ENCODE measurements at regions not wholly inside any gene's neighbourhood (a gene's known extent, or its start where the extent isn't known, plus 50 kb on each side); places are given as distances from the start of the nearest gene placed in this dataset.

- TF ChIP-seq CTCF (IDR thresholded peaks at IDR 0.05), result no peak
- no peak for TF ChIP-seq EP300 (IDR thresholded peaks at IDR 0.05)
Observed at GRCh38 chr11:70630816-70631623, 232.7 kb downstream of the CTTN start.

Measured in ovary (tissue), 3 donors.